ENCODE measurements at regions not wholly inside any gene's neighbourhood (a gene's known extent, or its start where the extent isn't known, plus 50 kb on each side); places are given as distances from the start of the nearest gene placed in this dataset.

DNA sequence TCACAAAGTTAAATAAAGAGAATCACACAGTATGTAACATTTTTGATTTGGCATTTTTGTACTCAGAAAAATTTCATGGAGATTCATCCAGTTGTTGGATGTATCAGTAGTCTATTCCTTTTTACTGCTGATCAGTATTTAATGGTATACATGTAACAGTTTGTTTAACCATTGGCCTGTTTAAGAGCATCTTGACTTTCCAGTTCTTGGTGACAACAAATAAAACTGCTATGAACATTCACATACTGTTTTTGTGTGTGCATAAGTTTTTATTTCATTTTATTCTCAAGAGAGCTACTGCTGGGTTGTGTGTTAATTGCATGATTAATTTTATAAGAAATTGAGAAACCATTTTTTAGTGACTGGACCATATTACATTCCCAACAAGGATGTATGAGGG, 694.5 kb upstream of the RAB6C start:
- TF ChIP-seq, protein P1, sequence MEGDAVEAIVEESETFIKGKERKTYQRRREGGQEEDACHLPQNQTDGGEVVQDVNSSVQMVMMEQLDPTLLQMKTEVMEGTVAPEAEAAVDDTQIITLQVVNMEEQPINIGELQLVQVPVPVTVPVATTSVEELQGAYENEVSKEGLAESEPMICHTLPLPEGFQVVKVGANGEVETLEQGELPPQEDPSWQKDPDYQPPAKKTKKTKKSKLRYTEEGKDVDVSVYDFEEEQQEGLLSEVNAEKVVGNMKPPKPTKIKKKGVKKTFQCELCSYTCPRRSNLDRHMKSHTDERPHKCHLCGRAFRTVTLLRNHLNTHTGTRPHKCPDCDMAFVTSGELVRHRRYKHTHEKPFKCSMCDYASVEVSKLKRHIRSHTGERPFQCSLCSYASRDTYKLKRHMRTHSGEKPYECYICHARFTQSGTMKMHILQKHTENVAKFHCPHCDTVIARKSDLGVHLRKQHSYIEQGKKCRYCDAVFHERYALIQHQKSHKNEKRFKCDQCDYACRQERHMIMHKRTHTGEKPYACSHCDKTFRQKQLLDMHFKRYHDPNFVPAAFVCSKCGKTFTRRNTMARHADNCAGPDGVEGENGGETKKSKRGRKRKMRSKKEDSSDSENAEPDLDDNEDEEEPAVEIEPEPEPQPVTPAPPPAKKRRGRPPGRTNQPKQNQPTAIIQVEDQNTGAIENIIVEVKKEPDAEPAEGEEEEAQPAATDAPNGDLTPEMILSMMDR (IDR thresholded peaks at IDR 0.05), result no peak
- TF ChIP-seq EZH2 (IDR thresholded peaks at IDR 0.05), result no peak
- TF ChIP-seq EZH2phosphoT487 (IDR thresholded peaks at IDR 0.05), result no peak

All from neural progenitor cell (in vitro differentiated cells).